Fibroblast of pulmonary artery (primary cell): ENCODE measurements at regions not wholly inside any gene's neighbourhood (a gene's known extent, or its start where the extent isn't known, plus 50 kb on each side); places are given as distances from the start of the nearest gene placed in this dataset.

Experiments used
- DNase-seq: peaks from one replicate; pipeline ENCODE4 v3.0.0-alpha.2; 2010; ENCODE audit warnings: low read depth
- H3K4me3 ChIP-seq: replicated peaks from 2 replicates; pipeline ENCODE4 v1.5.1; 2011; ENCODE audit warnings: low read depth, mild to moderate bottlenecking, control low read depth, low read length, moderate library complexity
- TF ChIP-seq, protein P1 (sequence below): IDR thresholded peaks from 2 replicates; pipeline ENCODE4 v1.5.1; 2011; ENCODE audit warnings: mild to moderate bottlenecking, control low read depth, low read length, inconsistent platforms; ENCODE audit errors: missing control alignments

DNA sequence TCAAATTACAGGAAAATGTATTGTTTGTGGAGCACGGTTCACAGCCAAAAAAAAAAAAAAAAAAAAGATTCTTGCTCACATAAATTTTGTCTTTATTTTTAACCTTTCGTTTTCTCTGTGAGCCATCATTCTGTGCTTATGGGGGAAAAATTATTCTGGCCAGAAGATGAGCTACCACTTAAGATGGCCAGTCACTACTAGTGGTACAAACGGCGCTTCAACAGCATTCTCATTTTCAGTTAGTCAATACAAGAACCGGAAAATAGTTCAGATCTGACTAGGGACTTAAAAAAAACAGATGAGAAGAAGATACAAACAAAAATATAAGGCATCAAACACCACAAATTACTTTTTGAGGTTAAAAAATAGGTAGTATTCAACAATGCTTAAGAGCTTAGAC lies 158.6 kb upstream of the CNTN5 start:
- H3K4me3 ChIP-seq, result no peak overlapping the region
- DNase-seq, result no peak
- TF ChIP-seq, protein P1, sequence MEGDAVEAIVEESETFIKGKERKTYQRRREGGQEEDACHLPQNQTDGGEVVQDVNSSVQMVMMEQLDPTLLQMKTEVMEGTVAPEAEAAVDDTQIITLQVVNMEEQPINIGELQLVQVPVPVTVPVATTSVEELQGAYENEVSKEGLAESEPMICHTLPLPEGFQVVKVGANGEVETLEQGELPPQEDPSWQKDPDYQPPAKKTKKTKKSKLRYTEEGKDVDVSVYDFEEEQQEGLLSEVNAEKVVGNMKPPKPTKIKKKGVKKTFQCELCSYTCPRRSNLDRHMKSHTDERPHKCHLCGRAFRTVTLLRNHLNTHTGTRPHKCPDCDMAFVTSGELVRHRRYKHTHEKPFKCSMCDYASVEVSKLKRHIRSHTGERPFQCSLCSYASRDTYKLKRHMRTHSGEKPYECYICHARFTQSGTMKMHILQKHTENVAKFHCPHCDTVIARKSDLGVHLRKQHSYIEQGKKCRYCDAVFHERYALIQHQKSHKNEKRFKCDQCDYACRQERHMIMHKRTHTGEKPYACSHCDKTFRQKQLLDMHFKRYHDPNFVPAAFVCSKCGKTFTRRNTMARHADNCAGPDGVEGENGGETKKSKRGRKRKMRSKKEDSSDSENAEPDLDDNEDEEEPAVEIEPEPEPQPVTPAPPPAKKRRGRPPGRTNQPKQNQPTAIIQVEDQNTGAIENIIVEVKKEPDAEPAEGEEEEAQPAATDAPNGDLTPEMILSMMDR, result no peak

DNA sequence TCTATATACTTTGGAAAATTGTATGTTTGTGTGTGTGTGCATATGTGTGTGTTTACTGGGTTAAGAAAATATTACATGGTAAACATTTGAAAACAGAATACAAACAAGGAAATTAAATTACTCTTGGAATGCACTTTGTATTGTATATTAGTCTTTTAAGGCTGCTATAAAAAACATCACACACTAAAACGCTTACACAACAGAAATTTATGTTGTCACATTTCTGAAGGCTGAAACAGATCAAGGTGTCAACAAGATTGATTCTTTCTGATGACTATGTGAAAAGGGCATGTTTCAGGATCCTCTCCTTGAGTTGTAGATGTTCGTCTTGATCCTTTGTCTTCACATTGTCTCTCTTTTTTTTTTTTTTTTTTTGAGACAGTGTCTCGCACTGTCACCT lies 149.1 kb upstream of the CNTN5 start:
- TF ChIP-seq, protein P1, result no peak
- no peak overlapping the region for H3K4me3 ChIP-seq
- no peak for DNase-seq

DNA sequence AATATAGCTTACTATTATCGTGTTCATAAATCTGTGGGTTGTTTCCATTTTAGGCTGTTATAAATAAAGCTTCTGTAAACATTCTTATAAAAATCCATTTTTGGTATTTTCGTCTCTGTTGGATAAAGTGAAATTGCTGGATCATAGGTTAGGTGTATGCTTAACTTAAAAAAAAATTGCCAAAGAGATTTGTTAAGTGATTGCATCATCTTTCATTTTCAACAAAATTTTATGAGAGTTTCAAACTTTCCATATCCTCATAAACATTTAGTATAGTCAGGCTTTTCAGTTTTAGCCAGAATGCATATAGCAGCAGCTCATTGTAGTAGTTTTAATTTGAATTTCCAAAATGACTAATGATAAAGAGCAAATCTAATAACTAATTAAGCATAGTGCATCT lies 146.7 kb upstream of the CNTN5 start:
- TF ChIP-seq, protein P1, result no peak
- no peak for DNase-seq
- H3K4me3 ChIP-seq, result no peak overlapping the region

GRCh38 chr11:98895936-98896335 lies 124.8 kb upstream of the CNTN5 start:
- DNase-seq, result no peak
- H3K4me3 ChIP-seq, result no peak overlapping the region
- TF ChIP-seq, protein P1, result no peak

DNA sequence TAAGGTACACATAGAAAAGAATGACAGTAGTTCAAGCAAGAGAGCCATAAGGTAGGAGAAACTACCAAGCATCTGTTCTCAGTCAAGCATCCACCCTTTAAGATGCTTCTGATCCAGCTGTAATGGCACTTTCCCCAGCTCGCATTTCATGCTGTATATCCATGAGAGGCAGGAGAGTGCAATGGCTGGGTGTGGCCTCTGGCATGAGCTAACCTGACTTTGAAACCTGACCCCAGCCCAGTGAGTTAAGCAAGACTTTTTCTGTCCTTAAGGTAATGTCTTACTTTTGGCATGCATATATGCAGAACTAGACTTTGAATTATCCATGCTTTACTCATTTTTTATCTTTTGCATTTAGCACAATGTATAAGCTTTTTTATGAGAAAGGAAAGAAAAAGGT lies 79.8 kb upstream of the CNTN5 start:
- no peak for DNase-seq
- TF ChIP-seq, protein P1, result no peak
- H3K4me3 ChIP-seq, result no peak overlapping the region

DNA sequence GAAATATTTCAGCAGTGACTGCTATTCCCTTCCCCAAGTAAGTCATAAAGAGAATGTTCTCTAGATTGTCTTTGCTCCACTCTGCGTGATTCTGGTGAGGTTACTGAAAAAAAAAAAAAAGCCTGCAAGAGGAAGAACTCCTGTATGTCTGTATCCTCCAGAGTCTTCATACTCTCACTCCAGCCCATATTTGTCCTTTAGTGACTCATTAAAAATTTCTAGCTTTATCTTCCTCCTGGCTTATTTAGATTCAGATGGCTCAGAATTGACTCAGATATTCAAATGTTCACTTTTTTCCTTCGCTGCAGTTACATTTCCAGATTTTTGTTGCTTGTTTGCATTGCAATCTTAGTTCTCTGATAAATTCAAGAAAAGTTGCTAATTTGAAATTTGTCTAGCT lies 76.3 kb upstream of the CNTN5 start:
- H3K4me3 ChIP-seq, result no peak overlapping the region
- no peak for DNase-seq
- TF ChIP-seq, protein P1, result no peak

- TF ChIP-seq, protein P1, result no peak
- no peak for DNase-seq
- no peak overlapping the region for H3K4me3 ChIP-seq
These were observed 68.6 kb upstream of the CNTN5 start for GRCh38 chr11:98952107-98952506.
